ENCODE measurements at regions not wholly inside any gene's neighbourhood (a gene's known extent, or its start where the extent isn't known, plus 50 kb on each side); places are given as distances from the start of the nearest gene placed in this dataset.

- TF ChIP-seq ZBTB43 (CRISPR knock-in tag; IDR thresholded peaks at IDR 0.05) (no peak), MYBL2 (CRISPR knock-in tag; IDR thresholded peaks at IDR 0.05) (no peak), CTCF (IDR thresholded peaks at IDR 0.05) (no peak), IRF2 (CRISPR knock-in tag; IDR thresholded peaks at IDR 0.05; ENCODE audit: borderline replicate concordance, low read depth) (no peak), MAX (CRISPR knock-in tag; IDR thresholded peaks at IDR 0.05) (no peak), STAT6 (CRISPR knock-in tag; conservative IDR thresholded peaks at IDR 0.05; ENCODE audit: low read depth) (no peak), TCF7 (CRISPR knock-in tag; IDR thresholded peaks at IDR 0.05; ENCODE audit: low read depth) (no peak), SP1 (CRISPR knock-in tag; conservative IDR thresholded peaks at IDR 0.05) (no peak), ZNF281 (CRISPR knock-in tag; IDR thresholded peaks at IDR 0.05) (no peak), ZNF138 (CRISPR knock-in tag; conservative IDR thresholded peaks at IDR 0.05) (no peak), FOXP1 (CRISPR knock-in tag; IDR thresholded peaks at IDR 0.05; ENCODE audit: borderline replicate concordance) (no peak), RELA (CRISPR knock-in tag; IDR thresholded peaks at IDR 0.05; ENCODE audit: borderline replicate concordance) (no peak), SOX15 (CRISPR knock-in tag; IDR thresholded peaks at IDR 0.05) (no peak), ZBTB21 (CRISPR knock-in tag; IDR thresholded peaks at IDR 0.05; ENCODE audit: borderline replicate concordance) (no peak)
Observed at GRCh38 chr16:79386299-79386698, 214.2 kb downstream of the MAF start.
